Neural cell (in vitro differentiated cells): ENCODE measurements at regions not wholly inside any gene's neighbourhood (a gene's known extent, or its start where the extent isn't known, plus 50 kb on each side); places are given as distances from the start of the nearest gene placed in this dataset.

ENCODE experiments used
- CTCF ChIP-seq: fragments of 450-650 bp; IDR thresholded peaks from 2 replicates; pipeline ENCODE4 v1.5.1; 2014; ENCODE audit warnings: antibody characterized with exemption, mild to moderate bottlenecking, moderate library complexity; ENCODE audit not compliant: poor library complexity, severe bottlenecking
- EP300 ChIP-seq: fragments of 450-650 bp; conservative IDR thresholded peaks from 2 replicates; pipeline ENCODE4 v1.6.1; 2014; ENCODE audit warnings: antibody characterized with exemption, mild to moderate bottlenecking, moderate library complexity; ENCODE audit not compliant: poor library complexity, severe bottlenecking
- EZH2 ChIP-seq: fragments of 200-600, 300-800 bp; shearing (Covaris generic), sonication (generic); IDR thresholded peaks from 2 replicates; pipeline ENCODE4 v1.6.1; 2014; ENCODE audit warnings: antibody characterized with exemption, low read length, borderline replicate concordance, mild to moderate bottlenecking; ENCODE audit not compliant: insufficient read depth, poor library complexity, severe bottlenecking
- RAD21 ChIP-seq: fragments of 450-650 bp; conservative IDR thresholded peaks from 2 replicates; pipeline ENCODE4 v1.6.1; 2014; ENCODE audit warnings: antibody characterized with exemption, mild to moderate bottlenecking, moderate library complexity
- REST ChIP-seq: IDR thresholded peaks from 2 replicates; pipeline ENCODE4 v1.6.1; 2012; ENCODE audit warnings: borderline replicate concordance

GRCh38 chr3:79896086-79896485 is 128.3 kb upstream of the ROBO1 start:
- TF ChIP-seq RAD21 (no peak), EP300 (no peak), REST (no peak), CTCF (no peak), EZH2 (no peak)
